ENCODE measurements at regions not wholly inside any gene's neighbourhood (a gene's known extent, or its start where the extent isn't known, plus 50 kb on each side); places are given as distances from the start of the nearest gene placed in this dataset.
"Not testable (repeated sequence)": the region's sequence is repeated elsewhere in the genome, so short reads cannot be mapped to it uniquely, and the experiment has no call there.

DNA sequence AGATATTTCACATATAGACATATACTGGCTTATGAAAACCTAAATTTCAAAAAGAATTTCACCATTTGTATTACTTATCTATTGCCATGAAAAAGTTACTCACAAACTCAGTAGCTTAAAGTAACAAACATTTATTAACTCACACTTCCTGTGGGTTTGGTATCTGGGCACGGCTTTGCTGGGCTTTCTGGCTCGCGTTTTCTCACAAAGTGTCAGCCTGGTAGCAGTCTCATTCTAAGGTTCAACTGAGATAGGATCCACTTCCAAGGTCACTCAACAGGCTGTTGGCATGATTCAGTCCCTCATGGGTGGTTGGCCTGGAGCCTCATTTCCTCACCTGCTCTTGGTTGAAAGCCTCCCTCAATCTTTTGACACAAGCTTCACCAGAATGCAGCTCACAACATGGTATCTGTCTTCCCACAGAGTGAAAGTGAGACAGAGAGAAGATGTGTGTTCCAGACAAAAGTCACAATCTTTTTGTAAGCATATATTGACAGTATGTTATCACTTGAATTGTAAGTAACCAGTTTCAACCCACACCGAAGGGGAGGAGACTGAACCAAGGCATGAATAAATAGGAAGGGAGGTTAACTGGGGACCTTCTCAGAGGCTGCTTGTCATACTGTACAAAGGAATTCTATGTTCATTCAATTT, 1065.8 kb upstream of the SPRY2 start:
- DNase-seq = no peak

GRCh38 chr13:81406022-81406421, 1065.1 kb upstream of the SPRY2 start:
- DNase-seq = no peak

- no peak for DNase-seq
Observed at GRCh38 chr13:81396192-81396591, 1055.3 kb upstream of the SPRY2 start.

GRCh38 chr13:81395368-81395767, 1054.4 kb upstream of the SPRY2 start:
- DNase-seq = no peak

DNA sequence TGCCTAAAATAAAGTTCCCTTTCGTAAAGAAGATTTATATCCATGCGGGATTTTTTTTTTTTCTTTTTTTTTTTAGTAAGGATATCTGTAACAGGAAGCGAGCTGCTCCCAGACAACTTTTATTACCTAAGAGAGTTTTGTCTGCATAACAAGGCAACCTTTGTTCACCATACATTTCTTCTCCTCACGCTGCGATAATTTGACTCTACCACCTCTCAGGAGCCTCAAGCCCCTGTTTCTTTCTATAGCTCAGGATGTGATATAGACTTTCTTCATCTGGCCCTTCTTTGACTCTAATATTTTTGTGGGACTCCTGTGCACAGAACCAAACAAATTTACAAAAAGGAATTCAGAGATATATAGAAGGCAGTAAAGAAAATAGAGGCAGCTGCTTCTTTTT, 1053.7 kb upstream of the SPRY2 start:
- no peak for DNase-seq

GRCh38 chr13:81393721-81394120, 1052.8 kb upstream of the SPRY2 start:
- DNase-seq = no peak

DNA sequence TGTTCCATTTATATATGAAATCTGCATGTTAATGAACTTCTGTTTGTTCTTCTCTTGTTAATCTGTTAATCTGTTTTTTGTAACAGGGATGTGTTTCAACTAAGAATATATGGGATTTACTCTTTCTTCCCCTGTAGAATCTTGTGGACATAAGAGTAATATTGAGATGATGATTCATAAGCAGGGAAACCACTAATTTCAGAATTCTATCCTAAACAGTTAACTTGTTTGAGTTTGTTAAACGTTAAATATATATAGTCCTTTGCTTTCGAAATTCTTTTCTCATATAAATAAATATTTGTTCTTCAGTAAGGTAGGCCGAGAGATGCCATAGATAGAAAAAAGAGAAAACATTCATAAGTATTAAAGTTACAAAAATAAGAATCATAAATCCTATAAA, 1052.2 kb upstream of the SPRY2 start:
- no peak for DNase-seq

- no peak for DNase-seq
Observed at GRCh38 chr13:81388400-81388799, 1047.5 kb upstream of the SPRY2 start.

DNA sequence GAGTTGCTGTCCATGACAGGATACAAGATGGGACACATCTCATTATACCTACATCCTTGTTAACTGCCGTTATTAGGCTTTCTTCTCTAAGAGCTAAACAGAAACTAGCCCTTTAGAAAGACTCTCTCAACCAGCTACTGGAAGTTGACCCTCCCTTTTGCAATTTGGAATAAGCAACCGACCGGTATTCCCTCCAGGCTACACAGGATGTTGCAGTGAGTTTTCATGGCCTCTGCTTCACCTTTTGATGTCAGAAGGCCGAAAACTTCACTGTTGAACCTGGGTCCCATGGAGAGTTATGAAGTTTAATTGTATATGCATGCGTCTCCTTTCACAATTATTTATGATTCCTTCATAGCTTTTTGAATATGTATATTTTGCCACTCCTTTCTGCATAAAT, 1042.5 kb upstream of the SPRY2 start:
- DNase-seq = no peak

DNA sequence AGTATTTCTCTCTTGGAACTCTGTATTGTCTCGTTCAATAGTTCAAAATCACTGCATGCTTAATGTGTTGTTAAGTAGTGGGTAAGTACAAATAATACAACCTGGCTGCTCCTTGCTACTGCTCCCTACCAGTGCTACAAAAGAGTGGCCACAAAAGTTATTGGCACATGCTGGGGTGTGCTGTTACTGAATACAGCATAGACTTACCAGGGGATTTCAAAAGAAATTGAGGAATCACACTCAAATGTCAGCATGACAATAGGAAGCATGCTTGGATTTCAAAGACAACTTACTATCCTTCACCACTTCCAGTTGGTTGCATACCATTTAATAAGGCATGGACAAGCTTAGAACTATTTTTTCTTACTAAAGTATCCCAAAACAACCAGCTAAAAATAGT, 1041.3 kb upstream of the SPRY2 start:
- no peak for DNase-seq

DNA sequence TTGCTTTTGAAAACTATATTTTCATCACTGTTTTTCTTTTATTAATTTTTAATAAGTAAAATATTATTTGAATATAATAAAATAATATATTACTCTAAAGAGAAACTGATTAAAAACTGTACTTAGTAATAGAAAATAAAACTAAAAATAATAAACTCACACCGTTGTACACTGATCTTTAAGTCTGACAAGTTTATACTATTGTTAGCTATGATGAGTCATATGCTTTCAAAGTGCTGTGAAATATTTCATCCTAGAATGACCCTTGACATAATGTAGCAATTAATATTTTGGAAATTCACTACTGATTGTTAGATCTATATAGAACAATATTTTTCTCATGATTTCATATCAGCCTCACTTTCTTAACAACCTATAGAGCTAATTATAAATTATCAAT, 1040.6 kb upstream of the SPRY2 start:
- DNase-seq = no peak

DNA sequence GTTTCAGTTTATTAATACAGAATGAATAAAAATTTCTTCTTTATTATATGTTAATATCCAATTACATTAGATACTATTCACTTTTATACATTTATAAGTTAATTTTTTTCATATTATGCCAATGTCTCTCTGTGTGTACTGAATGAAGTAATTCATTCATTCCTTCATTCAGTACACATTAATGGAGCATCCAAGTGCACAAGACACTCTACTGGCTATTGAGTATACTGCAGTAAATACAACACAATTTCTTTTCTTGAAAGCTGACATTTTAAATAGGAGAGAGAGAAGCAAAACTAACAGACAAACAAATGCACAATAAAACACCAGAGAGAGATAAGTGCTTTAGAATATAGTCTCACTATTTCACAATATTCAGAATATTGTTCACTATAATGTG, 1038.3 kb upstream of the SPRY2 start:
- no peak for DNase-seq

- no peak for DNase-seq
Observed at GRCh38 chr13:81377921-81378320, 1037.0 kb upstream of the SPRY2 start.

GRCh38 chr13:81375709-81376108, 1034.8 kb upstream of the SPRY2 start:
- DNase-seq = no peak

GRCh38 chr13:81362711-81363110, 1021.8 kb upstream of the SPRY2 start:
- DNase-seq = not testable (repeated sequence)

GRCh38 chr13:81350056-81350455, 1009.1 kb upstream of the SPRY2 start:
- DNase-seq = no peak

GRCh38 chr13:81340118-81341069, 999.5 kb upstream of the SPRY2 start:
- DNase-seq = not testable (repeated sequence)

GRCh38 chr13:81339666-81340065, 998.7 kb upstream of the SPRY2 start:
- not testable (repeated sequence) for DNase-seq

DNA sequence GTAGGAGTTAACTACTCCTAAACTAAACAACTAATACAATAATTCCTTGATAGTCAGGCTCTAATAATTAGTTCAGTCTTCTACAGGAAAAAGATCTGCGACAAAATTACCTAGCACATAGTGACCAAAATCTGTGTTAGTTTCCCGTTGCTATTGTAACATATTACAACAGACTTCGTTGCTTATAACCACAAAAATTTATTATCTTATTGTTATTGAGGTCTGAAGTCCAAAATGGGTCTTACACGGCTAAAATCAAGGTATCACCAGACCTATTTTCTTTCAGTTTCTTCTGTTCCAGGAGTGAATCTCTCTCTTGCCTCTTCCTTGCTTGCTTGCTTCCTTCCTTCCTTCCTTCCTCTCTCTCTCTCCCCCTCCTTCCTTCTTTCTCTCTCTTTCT, 993.6 kb upstream of the SPRY2 start:
- no peak for DNase-seq

DNA sequence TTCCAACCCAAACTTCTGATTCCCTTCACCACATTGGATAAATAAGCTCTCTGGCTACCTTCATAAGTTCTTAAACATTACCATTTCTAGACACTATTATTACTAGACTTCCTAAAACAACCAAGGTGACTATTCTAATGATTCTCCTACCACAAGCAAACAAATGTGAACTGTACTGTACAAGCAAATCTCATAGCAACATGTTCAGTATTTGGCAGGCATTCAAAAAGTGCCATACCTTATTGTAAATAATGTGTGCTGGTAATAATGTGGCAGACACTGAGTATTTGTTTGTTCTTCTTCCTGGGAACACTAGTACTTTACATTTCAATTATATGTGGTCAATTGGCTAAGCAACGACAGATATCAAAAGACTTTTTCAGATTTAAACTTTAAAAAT, 986.0 kb upstream of the SPRY2 start:
- DNase-seq = peak; percentile 59

DNA sequence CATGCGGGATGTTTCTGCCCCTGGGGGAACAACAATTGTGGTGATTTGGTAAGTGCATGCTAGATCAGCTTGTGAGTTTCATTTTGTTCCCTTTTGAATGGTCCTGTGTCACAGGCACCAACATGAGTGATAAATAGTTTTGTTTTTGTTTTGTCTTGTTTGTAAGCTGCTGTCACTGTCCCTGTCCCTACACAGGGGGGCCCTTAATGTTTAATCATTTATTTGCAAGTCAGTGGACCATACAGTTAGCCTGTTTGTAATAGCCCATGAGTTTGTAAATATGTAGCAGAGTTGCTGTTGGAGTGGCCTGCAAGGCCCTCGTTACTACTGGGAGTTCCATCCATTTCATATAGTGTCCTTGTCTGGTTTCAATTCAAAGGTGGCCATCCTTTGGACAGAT, 979.6 kb upstream of the SPRY2 start:
- DNase-seq = no peak

DNA sequence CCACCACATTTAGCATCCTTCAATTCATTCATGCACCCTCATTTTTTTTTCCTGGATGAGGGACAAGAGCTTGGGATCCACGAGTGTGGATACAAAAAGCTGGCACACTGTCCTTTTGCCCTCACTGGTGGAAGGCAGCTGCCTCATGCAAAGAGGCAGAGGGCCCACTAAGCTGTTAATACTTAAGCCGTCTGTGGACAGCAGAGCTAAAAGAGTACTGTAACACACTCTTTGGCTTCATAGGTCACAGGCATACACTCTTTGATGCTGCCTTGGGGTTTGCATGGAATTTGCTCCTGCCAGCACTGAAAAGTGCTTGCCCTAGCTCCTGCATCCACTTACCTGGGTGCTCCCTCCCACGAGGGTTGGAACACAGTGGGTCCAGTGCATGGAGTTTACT, 978.4 kb upstream of the SPRY2 start:
- no peak for DNase-seq

DNA sequence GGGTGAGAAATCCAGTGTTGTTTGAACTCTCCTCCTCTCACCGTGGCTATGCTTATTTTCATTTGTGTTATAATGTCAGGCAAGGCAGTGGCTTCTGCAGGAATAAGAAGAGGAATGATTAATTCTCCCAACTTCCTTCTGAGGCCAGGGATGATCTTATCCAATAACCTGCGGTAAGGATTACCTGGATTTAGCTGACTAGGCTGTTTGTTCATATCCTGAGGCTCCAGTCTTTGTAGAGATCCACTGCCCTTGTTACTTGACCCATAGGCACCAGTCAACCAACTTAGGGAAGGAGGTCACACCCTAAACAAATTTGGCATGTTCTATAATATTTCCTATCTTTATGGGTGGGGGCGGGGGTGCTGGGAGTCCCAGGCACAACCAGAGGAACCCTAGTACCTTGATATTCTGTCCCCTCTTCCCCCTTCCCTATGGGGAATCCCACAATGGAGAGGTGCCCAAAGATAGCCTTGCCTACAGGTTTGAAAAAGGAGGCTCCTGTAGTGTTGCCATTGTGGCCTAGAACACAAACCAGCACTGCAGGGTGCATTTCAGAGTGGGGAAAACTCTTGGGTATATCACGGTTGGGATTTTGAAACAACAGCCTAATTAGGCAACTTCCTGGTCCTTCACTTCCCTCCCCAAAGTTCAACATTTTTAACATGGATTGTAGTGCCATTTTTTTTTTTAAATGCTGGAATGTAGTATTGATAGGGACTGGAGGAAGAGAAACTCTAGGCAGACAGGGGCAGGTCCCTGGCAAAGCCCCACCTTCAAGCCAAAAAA, 977.5 kb upstream of the SPRY2 start:
- no peak for DNase-seq

GRCh38 chr13:81314461-81314860, 973.5 kb upstream of the SPRY2 start:
- DNase-seq = no peak
